ENCODE measurements at regions not wholly inside any gene's neighbourhood (a gene's known extent, or its start where the extent isn't known, plus 50 kb on each side); places are given as distances from the start of the nearest gene placed in this dataset.

DNA sequence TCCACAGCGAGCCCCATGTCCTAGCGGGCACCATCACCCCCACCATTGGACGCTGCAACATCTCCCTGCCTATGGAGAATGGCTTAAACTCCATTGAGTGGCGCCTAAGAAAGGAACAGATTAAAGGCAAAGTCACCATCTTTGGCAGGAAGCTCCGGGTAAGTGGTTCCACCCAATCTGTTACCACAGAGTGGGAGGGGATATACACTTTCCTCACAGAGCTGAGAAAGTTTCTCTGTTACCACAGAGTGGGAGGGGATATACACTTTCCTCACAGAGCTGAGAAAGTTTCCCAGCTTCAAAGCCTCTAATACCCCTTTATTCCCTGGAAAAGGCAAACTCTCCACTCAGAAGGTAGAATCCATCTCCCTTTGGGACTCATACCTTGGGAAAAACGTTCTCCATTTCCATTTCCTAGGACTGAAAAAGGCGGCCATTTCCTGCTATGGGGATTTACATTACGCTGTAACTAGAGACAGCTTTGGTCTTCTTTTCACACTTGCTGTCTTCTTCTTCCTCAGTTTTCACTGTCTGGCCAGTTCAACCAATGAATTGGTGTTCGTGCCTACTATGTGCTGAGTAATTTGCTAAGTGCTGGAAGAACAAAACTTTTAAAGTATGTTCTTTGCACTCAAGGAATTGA, 63.4 kb upstream of the WWC1 start:
- H3K27ac ChIP-seq, result no peak overlapping the region
- TF ChIP-seq, protein P1, sequence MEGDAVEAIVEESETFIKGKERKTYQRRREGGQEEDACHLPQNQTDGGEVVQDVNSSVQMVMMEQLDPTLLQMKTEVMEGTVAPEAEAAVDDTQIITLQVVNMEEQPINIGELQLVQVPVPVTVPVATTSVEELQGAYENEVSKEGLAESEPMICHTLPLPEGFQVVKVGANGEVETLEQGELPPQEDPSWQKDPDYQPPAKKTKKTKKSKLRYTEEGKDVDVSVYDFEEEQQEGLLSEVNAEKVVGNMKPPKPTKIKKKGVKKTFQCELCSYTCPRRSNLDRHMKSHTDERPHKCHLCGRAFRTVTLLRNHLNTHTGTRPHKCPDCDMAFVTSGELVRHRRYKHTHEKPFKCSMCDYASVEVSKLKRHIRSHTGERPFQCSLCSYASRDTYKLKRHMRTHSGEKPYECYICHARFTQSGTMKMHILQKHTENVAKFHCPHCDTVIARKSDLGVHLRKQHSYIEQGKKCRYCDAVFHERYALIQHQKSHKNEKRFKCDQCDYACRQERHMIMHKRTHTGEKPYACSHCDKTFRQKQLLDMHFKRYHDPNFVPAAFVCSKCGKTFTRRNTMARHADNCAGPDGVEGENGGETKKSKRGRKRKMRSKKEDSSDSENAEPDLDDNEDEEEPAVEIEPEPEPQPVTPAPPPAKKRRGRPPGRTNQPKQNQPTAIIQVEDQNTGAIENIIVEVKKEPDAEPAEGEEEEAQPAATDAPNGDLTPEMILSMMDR (IDR thresholded peaks at IDR 0.05), result no peak
- TF ChIP-seq ZFX (IDR thresholded peaks at IDR 0.05; ENCODE audit: borderline replicate concordance), result no peak

DNA sequence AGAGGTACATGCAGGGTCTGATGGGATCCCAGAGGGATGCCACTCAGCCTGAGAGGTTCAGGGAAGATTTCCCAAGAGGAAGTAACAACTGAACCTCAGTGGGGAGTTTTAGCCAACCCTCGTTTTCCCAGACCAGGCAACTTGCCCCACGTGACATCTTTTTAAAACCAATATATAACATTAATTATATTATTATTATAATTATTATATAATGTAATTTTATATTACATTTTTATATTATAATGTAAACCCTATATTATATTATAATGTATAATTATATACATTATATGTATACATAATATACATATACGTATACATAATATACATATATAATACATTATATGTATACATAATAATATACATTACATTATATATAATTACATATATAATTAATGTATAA, 62.8 kb upstream of the WWC1 start:
- TF ChIP-seq ZFX (IDR thresholded peaks at IDR 0.05; ENCODE audit: borderline replicate concordance), result no peak
- TF ChIP-seq, protein P1 (IDR thresholded peaks at IDR 0.05), result no peak
- no peak overlapping the region for H3K27ac ChIP-seq

DNA sequence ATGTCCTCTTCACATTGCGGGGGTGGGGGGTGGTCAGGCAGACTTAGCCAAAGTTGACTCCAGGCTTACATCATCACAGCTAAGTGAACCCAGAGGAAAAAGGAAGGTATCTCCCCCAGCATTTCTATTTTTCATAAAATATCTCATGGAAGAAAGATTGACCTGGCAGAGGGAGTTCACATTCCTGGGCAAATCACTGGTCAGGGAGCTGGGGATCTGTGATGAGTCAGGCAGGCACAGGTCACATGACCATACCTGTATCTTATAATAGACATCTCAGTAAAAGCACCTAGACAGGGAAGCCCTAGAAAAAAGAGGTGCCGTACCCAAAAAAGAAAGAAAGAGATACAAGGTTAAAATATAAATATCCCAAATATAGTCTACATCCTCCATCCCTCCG, 57.3 kb upstream of the WWC1 start:
- no peak for TF ChIP-seq ZFX (IDR thresholded peaks at IDR 0.05; ENCODE audit: borderline replicate concordance)
- TF ChIP-seq, protein P1 (IDR thresholded peaks at IDR 0.05), result no peak
- no peak overlapping the region for H3K27ac ChIP-seq

DNA sequence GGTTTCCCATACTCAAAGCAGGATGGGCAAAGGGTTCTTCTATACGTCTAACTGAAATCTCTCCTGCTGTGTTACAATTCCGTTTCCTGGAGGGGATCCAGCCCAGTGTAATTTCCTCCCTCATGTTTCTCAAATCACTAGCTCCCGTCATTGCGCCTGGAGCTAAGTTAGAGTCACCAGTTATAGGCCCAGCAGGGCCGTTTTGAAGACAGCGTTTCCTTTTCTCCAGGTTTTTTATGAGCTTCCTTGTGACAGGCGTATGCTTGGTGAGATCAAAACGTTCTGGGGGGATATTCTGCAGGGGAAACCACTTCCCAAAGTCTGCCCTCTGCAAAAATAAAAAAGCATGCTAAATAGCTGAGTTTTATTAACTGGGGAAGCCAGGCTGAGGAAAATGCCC, 53.0 kb upstream of the WWC1 start:
- TF ChIP-seq, protein P1 (IDR thresholded peaks at IDR 0.05), result no peak
- TF ChIP-seq ZFX (IDR thresholded peaks at IDR 0.05; ENCODE audit: borderline replicate concordance), result no peak
- no peak overlapping the region for H3K27ac ChIP-seq

DNA sequence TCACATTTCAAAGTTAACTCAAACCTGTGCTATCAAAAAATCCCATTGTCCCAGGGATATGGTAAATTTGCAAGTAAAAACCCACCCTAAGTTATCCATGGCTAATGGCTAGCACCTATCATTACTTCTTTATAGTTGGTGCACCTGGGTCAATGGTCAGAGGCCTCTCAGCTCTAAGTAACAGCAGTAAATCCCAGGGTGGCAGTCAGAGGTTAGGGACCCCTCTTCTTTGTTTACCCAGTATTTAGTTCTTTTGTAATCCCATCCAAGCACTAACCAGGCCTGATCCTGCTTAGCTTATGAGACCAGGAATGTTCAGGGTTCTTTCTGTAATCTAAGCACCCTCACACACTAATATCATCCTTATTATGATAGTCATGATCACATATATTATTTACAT, 52.1 kb upstream of the WWC1 start:
- no peak overlapping the region for H3K27ac ChIP-seq
- TF ChIP-seq, protein P1 (IDR thresholded peaks at IDR 0.05), result no peak
- no peak for TF ChIP-seq ZFX (IDR thresholded peaks at IDR 0.05; ENCODE audit: borderline replicate concordance)
